Keratinocyte (primary cell): ENCODE measurements at regions not wholly inside any gene's neighbourhood (a gene's known extent, or its start where the extent isn't known, plus 50 kb on each side); places are given as distances from the start of the nearest gene placed in this dataset.
"Not testable (repeated sequence)": the region's sequence is repeated elsewhere in the genome, so short reads cannot be mapped to it uniquely, and the experiment has no call there.

Experiments
- DNase-seq: peaks from one replicate; pipeline ENCODE4 v3.0.0-alpha.2; 2011; ENCODE audit warnings: low read depth, missing footprints, low spot score
- FAIRE-seq: peaks from 2 replicates; lab custom pipeline; 2011; peaks lifted over from hg19 to GRCh38; lab: Jason Lieb, UNC
- H2AFZ ChIP-seq: 2 replicates; pipeline ENCODE4 v1.6.0; 2012; ENCODE audit warnings: low read length, control low read depth, inconsistent platforms; ENCODE audit not compliant: control insufficient read depth
- H3K27ac ChIP-seq: 2 replicates; pipeline ENCODE4 v1.5.1; 2011; ENCODE audit warnings: low read length; ENCODE audit not compliant: control insufficient read depth, insufficient read depth
- H3K27me3 ChIP-seq: 3 replicates; pipeline ENCODE4 v1.6.0; 2011; ENCODE audit warnings: low read length; ENCODE audit not compliant: control insufficient read depth, insufficient read depth; ENCODE audit errors: extremely low read depth
- H3K36me3 ChIP-seq, 2 experiments: 2 replicates in 1 of 2; 3 replicates in 1 of 2; pipeline ENCODE4 v1.5.1; 2011; ENCODE audit warnings: low read length in 2 of 2, mild to moderate bottlenecking in 1 of 2; ENCODE audit not compliant: control insufficient read depth in 2 of 2, insufficient read depth in 2 of 2; ENCODE audit errors: extremely low read depth in 1 of 2
- H3K4me1 ChIP-seq: 3 replicates; pipeline ENCODE4 v1.5.1; 2011; ENCODE audit warnings: low read length; ENCODE audit not compliant: control insufficient read depth, insufficient read depth; ENCODE audit errors: extremely low read depth
- H3K4me2 ChIP-seq: 3 replicates; pipeline ENCODE4 v1.6.0; 2011; ENCODE audit warnings: low read depth, low read length; ENCODE audit not compliant: control insufficient read depth, insufficient read depth; ENCODE audit errors: extremely low read depth
- H3K4me3 ChIP-seq, 3 experiments: fragments of 200-600 bp in 1 of 3; sonication (generic) in 1 of 3; 2 replicates in 2 of 3; 3 replicates in 1 of 3; pipeline ENCODE4 v1.5.1; 2011 to 2016; ENCODE audit warnings: low read length in 3 of 3, mild to moderate bottlenecking in 3 of 3, control low read depth in 2 of 3, inconsistent platforms in 1 of 3, low read depth in 1 of 3, mixed read lengths in 1 of 3, mixed run types in 1 of 3, moderate library complexity in 1 of 3; ENCODE audit not compliant: control insufficient read depth in 2 of 3, insufficient read depth in 2 of 3; ENCODE audit errors: extremely low read depth in 1 of 3
- H3K79me2 ChIP-seq: 2 replicates; pipeline ENCODE4 v1.6.0; 2012; ENCODE audit warnings: low read length; ENCODE audit not compliant: control insufficient read depth, insufficient read depth
- H3K9ac ChIP-seq: 3 replicates; pipeline ENCODE4 v1.6.0; 2011; ENCODE audit warnings: low read length; ENCODE audit not compliant: control insufficient read depth, insufficient read depth; ENCODE audit errors: extremely low read depth
- H3K9me1 ChIP-seq: 3 replicates; pipeline ENCODE4 v1.6.0; 2011; ENCODE audit warnings: low read length; ENCODE audit not compliant: control insufficient read depth, insufficient read depth; ENCODE audit errors: extremely low read depth
- H3K9me3 ChIP-seq: 2 replicates; pipeline ENCODE4 v1.5.1; 2012; ENCODE audit warnings: low read depth, low read length; ENCODE audit not compliant: control insufficient read depth
- H4K20me1 ChIP-seq: 3 replicates; pipeline ENCODE4 v1.6.0; 2011; ENCODE audit warnings: low read length; ENCODE audit not compliant: control insufficient read depth, insufficient read depth; ENCODE audit errors: extremely low read depth
- EZH2 ChIP-seq: IDR thresholded peaks from one replicate; pipeline ENCODE4 v1.6.1; 2012; ENCODE audit warnings: inconsistent platforms, mild to moderate bottlenecking, low read length, moderate library complexity
- dilution Hi-C: fragments of 300-500 bp; cut with MboI; formaldehyde crosslinking; loops from one replicate; pipeline ENCODE4 v1.7.0; 2020; ENCODE audit warnings: low sequenced_read_pairs; ENCODE audit not compliant: extremely low pct_ligation_motif_present
- TF ChIP-seq, protein P1 (sequence below), 3 experiments: IDR thresholded peaks in 1 of 3; conservative IDR thresholded peaks in 1 of 3; optimal IDR thresholded peaks in 1 of 3; 2 replicates in 2 of 3; 3 replicates in 1 of 3; pipeline versions ENCODE3 to v1.5.1; 2011; ENCODE audit warnings: low read length in 3 of 3, mild to moderate bottlenecking in 3 of 3, moderate library complexity in 2 of 3, control low read depth in 1 of 3, inconsistent platforms in 1 of 3; ENCODE audit not compliant: insufficient read depth in 2 of 3; ENCODE audit errors: extremely low read depth in 1 of 3

DNA sequence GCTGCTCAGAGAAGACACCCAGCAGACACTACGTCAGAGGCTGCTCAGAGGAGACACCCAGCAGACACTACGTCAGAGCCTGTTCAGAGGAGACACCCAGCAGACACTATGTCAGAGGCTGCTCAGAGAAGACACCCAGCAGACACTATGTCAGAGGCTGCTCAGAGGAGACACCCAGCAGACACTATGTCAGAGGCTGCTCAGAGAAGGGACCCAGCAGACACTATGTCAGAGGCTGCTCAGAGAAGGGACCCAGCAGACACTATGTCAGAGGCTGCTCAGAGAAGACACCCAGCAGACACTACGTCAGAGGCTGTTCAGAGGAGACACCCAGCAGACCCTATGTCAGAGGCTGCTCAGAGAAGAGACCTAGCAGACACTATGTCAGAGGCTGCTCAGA, 92.0 kb upstream of the FRG1 start:
- H3K27ac ChIP-seq, H3K4me1 ChIP-seq, H3K9ac ChIP-seq, H3K4me3 ChIP-seq, DNase-seq, H4K20me1 ChIP-seq, H3K79me2 ChIP-seq, H3K36me3 ChIP-seq, H3K27me3 ChIP-seq, H3K9me3 ChIP-seq, H3K9me1 ChIP-seq, H2AFZ ChIP-seq, H3K4me2 ChIP-seq, dilution Hi-C loops: not testable (repeated sequence)
- peak; percentile 26 for FAIRE-seq

DNA sequence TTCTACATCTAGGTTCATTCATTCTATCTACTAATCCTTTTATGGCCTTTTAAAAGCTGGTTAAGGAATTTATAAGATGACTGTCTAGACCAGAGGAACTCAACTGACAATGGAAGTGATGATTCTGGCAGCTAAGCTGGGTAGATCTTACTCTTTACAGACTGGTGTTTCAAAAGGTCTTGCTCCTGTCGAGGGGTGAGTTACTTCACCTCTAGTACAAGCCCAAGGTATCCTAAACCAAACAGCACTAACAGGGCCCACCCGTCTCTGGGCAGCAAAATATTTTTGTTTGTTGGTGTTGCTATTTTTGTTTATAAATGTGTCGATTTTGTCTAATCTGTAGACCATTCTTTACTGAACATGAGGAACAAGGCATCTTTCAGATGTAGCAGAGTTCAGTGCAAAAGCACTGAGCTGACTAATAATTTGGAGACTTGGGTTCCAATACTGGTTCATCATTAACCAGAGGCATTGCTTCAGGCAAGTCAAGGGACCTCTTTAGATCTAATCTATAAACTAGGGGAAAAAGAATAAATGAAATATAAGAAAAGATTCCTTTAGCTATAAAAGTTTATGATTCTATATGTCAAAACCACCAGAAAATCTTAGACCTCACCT, 90.3 kb upstream of the FRG1 start:
- Histone ChIP-seq H3K27me3 (no peaks in the 10 kb centered on the region), H2AFZ (no peak overlapping the region), H3K4me1 (no peaks in the 10 kb centered on the region), H3K79me2 (no peaks in the 10 kb centered on the region), H3K9me1 (no peaks in the 10 kb centered on the region), H3K9ac (no peak overlapping the region), H3K9me3 (peaks cover under 1% of the 10 kb centered on the region), H3K4me3 (no peak overlapping the region), H3K4me2 (no peak overlapping the region), H3K27ac (no peak overlapping the region), H4K20me1 (no peaks in the 10 kb centered on the region), H3K36me3 (no peaks in the 10 kb centered on the region)
- TF ChIP-seq, protein P1, sequence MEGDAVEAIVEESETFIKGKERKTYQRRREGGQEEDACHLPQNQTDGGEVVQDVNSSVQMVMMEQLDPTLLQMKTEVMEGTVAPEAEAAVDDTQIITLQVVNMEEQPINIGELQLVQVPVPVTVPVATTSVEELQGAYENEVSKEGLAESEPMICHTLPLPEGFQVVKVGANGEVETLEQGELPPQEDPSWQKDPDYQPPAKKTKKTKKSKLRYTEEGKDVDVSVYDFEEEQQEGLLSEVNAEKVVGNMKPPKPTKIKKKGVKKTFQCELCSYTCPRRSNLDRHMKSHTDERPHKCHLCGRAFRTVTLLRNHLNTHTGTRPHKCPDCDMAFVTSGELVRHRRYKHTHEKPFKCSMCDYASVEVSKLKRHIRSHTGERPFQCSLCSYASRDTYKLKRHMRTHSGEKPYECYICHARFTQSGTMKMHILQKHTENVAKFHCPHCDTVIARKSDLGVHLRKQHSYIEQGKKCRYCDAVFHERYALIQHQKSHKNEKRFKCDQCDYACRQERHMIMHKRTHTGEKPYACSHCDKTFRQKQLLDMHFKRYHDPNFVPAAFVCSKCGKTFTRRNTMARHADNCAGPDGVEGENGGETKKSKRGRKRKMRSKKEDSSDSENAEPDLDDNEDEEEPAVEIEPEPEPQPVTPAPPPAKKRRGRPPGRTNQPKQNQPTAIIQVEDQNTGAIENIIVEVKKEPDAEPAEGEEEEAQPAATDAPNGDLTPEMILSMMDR (optimal IDR thresholded peaks at IDR 0.05 in 1 of 3, IDR thresholded peaks at IDR 0.05 in 1 of 3, conservative IDR thresholded peaks at IDR 0.05 in 1 of 3; ENCODE audit: extremely low read depth in 1 of 3, insufficient read depth in 2 of 3, low read length in 3 of 3) = no peak
- TF ChIP-seq EZH2 = no peak
- FAIRE-seq (no peak), DNase-seq (no peak)
- dilution Hi-C loops = no loop called here

- no peaks in the 10 kb centered on the region for H4K20me1 ChIP-seq
Observed at GRCh38 chr4:189858435-189858834, 82.2 kb upstream of the FRG1 start.

More at GRCh38 chr4:189858435-189858834, 82.2 kb upstream of the FRG1 start:
- Histone ChIP-seq H3K4me3 (no peak overlapping the region), H3K27me3 (no peaks in the 10 kb centered on the region), H3K9me1 (no peaks in the 10 kb centered on the region), H3K36me3 (no peaks in the 10 kb centered on the region), H3K9me3 (peaks cover 4% of the 10 kb centered on the region), H3K4me2 (no peak overlapping the region), H3K79me2 (no peaks in the 10 kb centered on the region), H3K4me1 (no peaks in the 10 kb centered on the region), H3K27ac (no peak overlapping the region), H2AFZ (no peak overlapping the region), H3K9ac (no peak overlapping the region)
- DNase-seq (no peak), FAIRE-seq (no peak)
- dilution Hi-C loops = no loop called here
- TF ChIP-seq, protein P1 (optimal IDR thresholded peaks at IDR 0.05 in 1 of 3, IDR thresholded peaks at IDR 0.05 in 1 of 3, conservative IDR thresholded peaks at IDR 0.05 in 1 of 3; ENCODE audit: extremely low read depth in 1 of 3, insufficient read depth in 2 of 3, low read length in 3 of 3) = no peak
- no peak for TF ChIP-seq EZH2
